ENCODE measurements at regions not wholly inside any gene's neighbourhood (a gene's known extent, or its start where the extent isn't known, plus 50 kb on each side); places are given as distances from the start of the nearest gene placed in this dataset.

- Histone ChIP-seq H3K4me3 (ENCODE audit: low read depth in 1 of 2, low read length in 2 of 2) (no peak overlapping the region), H3K4me1 (ENCODE audit: insufficient read depth, low read length) (peaks cover 94% of the 10 kb centered on the region), H3K27ac (ENCODE audit: low read depth, low read length) (peak overlapping the region; percentile 24)
Measured at GRCh38 chr12:124501827-124502226, 65.6 kb downstream of the NCOR2 start.

GRCh38 chr12:124501112-124501561, 66.3 kb downstream of the NCOR2 start:
- H3K27ac ChIP-seq (ENCODE audit: low read depth, low read length) = peak overlapping the region; percentile 36
- H3K4me3 ChIP-seq (ENCODE audit: low read depth in 1 of 2, low read length in 2 of 2) = no peak overlapping the region
- no peaks in the 10 kb centered on the region for H3K27me3 ChIP-seq (ENCODE audit: control insufficient read depth in 1 of 2, insufficient read depth in 2 of 2, low read length in 2 of 2)
- H3K9me3 ChIP-seq (ENCODE audit: low read length) = no peaks in the 10 kb centered on the region
- H3K9ac ChIP-seq (ENCODE audit: low read length) = peak overlapping the region; percentile 8
- H3K36me3 ChIP-seq (ENCODE audit: insufficient read depth, low read length) = peaks cover 9% of the 10 kb centered on the region
- H3K4me1 ChIP-seq (ENCODE audit: insufficient read depth, low read length) = peaks cover 95% of the 10 kb centered on the region

More at GRCh38 chr12:124501827-124502226, 65.6 kb downstream of the NCOR2 start:
- peaks cover 9% of the 10 kb centered on the region for H3K36me3 ChIP-seq (ENCODE audit: insufficient read depth, low read length)
- no peaks in the 10 kb centered on the region for H3K27me3 ChIP-seq (ENCODE audit: control insufficient read depth in 1 of 2, insufficient read depth in 2 of 2, low read length in 2 of 2)
- no peaks in the 10 kb centered on the region for H3K9me3 ChIP-seq (ENCODE audit: low read length)
- no peak overlapping the region for H3K9ac ChIP-seq (ENCODE audit: low read length)

GRCh38 chr12:124499898-124500244, 67.5 kb downstream of the NCOR2 start:
- H3K4me1 ChIP-seq (ENCODE audit: insufficient read depth, low read length) = peaks cover 90% of the 10 kb centered on the region
- H3K36me3 ChIP-seq (ENCODE audit: insufficient read depth, low read length) = peaks cover 9% of the 10 kb centered on the region
- no peak overlapping the region for H3K9ac ChIP-seq (ENCODE audit: low read length)
- H3K4me3 ChIP-seq (ENCODE audit: low read depth in 1 of 2, low read length in 2 of 2) = no peak overlapping the region
- no peaks in the 10 kb centered on the region for H3K9me3 ChIP-seq (ENCODE audit: low read length)
- H3K27me3 ChIP-seq (ENCODE audit: control insufficient read depth in 1 of 2, insufficient read depth in 2 of 2, low read length in 2 of 2) = no peaks in the 10 kb centered on the region
- H3K27ac ChIP-seq (ENCODE audit: low read depth, low read length) = peak overlapping the region; percentile 9

- Histone ChIP-seq H3K4me3 (ENCODE audit: low read depth in 1 of 2, low read length in 2 of 2) (no peak overlapping the region), H3K36me3 (ENCODE audit: insufficient read depth, low read length) (peaks cover 9% of the 10 kb centered on the region), H3K4me1 (ENCODE audit: insufficient read depth, low read length) (peaks cover 84% of the 10 kb centered on the region), H3K27me3 (ENCODE audit: control insufficient read depth in 1 of 2, insufficient read depth in 2 of 2, low read length in 2 of 2) (no peaks in the 10 kb centered on the region), H3K9me3 (ENCODE audit: low read length) (no peaks in the 10 kb centered on the region), H3K9ac (ENCODE audit: low read length) (no peak overlapping the region), H3K27ac (ENCODE audit: low read depth, low read length) (peak overlapping the region; percentile 9)
Measured at GRCh38 chr12:124499190-124499753, 68.1 kb downstream of the NCOR2 start.

- Histone ChIP-seq H3K9ac (ENCODE audit: low read length) (no peak overlapping the region), H3K4me3 (ENCODE audit: low read depth in 1 of 2, low read length in 2 of 2) (no peak overlapping the region), H3K4me1 (ENCODE audit: insufficient read depth, low read length) (peaks cover 77% of the 10 kb centered on the region), H3K27me3 (ENCODE audit: control insufficient read depth in 1 of 2, insufficient read depth in 2 of 2, low read length in 2 of 2) (no peaks in the 10 kb centered on the region), H3K9me3 (ENCODE audit: low read length) (no peaks in the 10 kb centered on the region), H3K36me3 (ENCODE audit: insufficient read depth, low read length) (peaks cover 5% of the 10 kb centered on the region), H3K27ac (ENCODE audit: low read depth, low read length) (peak overlapping the region; percentile 9)
Measured at GRCh38 chr12:124498275-124499189, 68.9 kb downstream of the NCOR2 start.

- H3K36me3 ChIP-seq (ENCODE audit: insufficient read depth, low read length) = no peaks in the 10 kb centered on the region
- peak overlapping the region; percentile 4 for H3K27ac ChIP-seq (ENCODE audit: low read depth, low read length)
- peaks cover 72% of the 10 kb centered on the region for H3K4me1 ChIP-seq (ENCODE audit: insufficient read depth, low read length)
- H3K4me3 ChIP-seq (ENCODE audit: low read depth in 1 of 2, low read length in 2 of 2) = no peak overlapping the region
- no peaks in the 10 kb centered on the region for H3K9me3 ChIP-seq (ENCODE audit: low read length)
- no peak overlapping the region for H3K9ac ChIP-seq (ENCODE audit: low read length)
- H3K27me3 ChIP-seq (ENCODE audit: control insufficient read depth in 1 of 2, insufficient read depth in 2 of 2, low read length in 2 of 2) = no peaks in the 10 kb centered on the region
Measured at GRCh38 chr12:124497658-124498057, 69.8 kb downstream of the NCOR2 start.

- Histone ChIP-seq H3K27ac (ENCODE audit: low read depth, low read length) (no peak overlapping the region), H3K36me3 (ENCODE audit: insufficient read depth, low read length) (peaks cover under 1% of the 10 kb centered on the region), H3K9ac (ENCODE audit: low read length) (no peak overlapping the region), H3K4me3 (ENCODE audit: low read depth in 1 of 2, low read length in 2 of 2) (no peak overlapping the region), H3K9me3 (ENCODE audit: low read length) (no peaks in the 10 kb centered on the region), H3K4me1 (ENCODE audit: insufficient read depth, low read length) (peaks cover 66% of the 10 kb centered on the region), H3K27me3 (ENCODE audit: control insufficient read depth in 1 of 2, insufficient read depth in 2 of 2, low read length in 2 of 2) (no peaks in the 10 kb centered on the region)
Measured at GRCh38 chr12:124497039-124497438, 70.4 kb downstream of the NCOR2 start.

GRCh38 chr12:124496584-124496983, 70.8 kb downstream of the NCOR2 start:
- Histone ChIP-seq H3K9ac (ENCODE audit: low read length) (no peak overlapping the region), H3K27me3 (ENCODE audit: control insufficient read depth in 1 of 2, insufficient read depth in 2 of 2, low read length in 2 of 2) (no peaks in the 10 kb centered on the region), H3K4me3 (ENCODE audit: low read depth in 1 of 2, low read length in 2 of 2) (no peak overlapping the region), H3K36me3 (ENCODE audit: insufficient read depth, low read length) (peaks cover 5% of the 10 kb centered on the region), H3K27ac (ENCODE audit: low read depth, low read length) (no peak overlapping the region), H3K4me1 (ENCODE audit: insufficient read depth, low read length) (peaks cover 64% of the 10 kb centered on the region), H3K9me3 (ENCODE audit: low read length) (no peaks in the 10 kb centered on the region)

GRCh38 chr12:124495194-124495983, 72.0 kb downstream of the NCOR2 start:
- Histone ChIP-seq H3K4me3 (ENCODE audit: low read depth in 1 of 2, low read length in 2 of 2) (no peak overlapping the region), H3K36me3 (ENCODE audit: insufficient read depth, low read length) (peaks cover 15% of the 10 kb centered on the region), H3K9ac (ENCODE audit: low read length) (no peak overlapping the region), H3K27ac (ENCODE audit: low read depth, low read length) (no peak overlapping the region), H3K9me3 (ENCODE audit: low read length) (no peaks in the 10 kb centered on the region), H3K4me1 (ENCODE audit: insufficient read depth, low read length) (peaks cover 64% of the 10 kb centered on the region), H3K27me3 (ENCODE audit: control insufficient read depth in 1 of 2, insufficient read depth in 2 of 2, low read length in 2 of 2) (no peaks in the 10 kb centered on the region)

GRCh38 chr12:124494751-124495129, 72.7 kb downstream of the NCOR2 start:
- no peak overlapping the region for H3K9ac ChIP-seq (ENCODE audit: low read length)
- H3K27ac ChIP-seq (ENCODE audit: low read depth, low read length) = no peak overlapping the region
- peaks cover 58% of the 10 kb centered on the region for H3K4me1 ChIP-seq (ENCODE audit: insufficient read depth, low read length)
- no peaks in the 10 kb centered on the region for H3K9me3 ChIP-seq (ENCODE audit: low read length)
- no peaks in the 10 kb centered on the region for H3K27me3 ChIP-seq (ENCODE audit: control insufficient read depth in 1 of 2, insufficient read depth in 2 of 2, low read length in 2 of 2)
- H3K36me3 ChIP-seq (ENCODE audit: insufficient read depth, low read length) = peaks cover 20% of the 10 kb centered on the region
- no peak overlapping the region for H3K4me3 ChIP-seq (ENCODE audit: low read depth in 1 of 2, low read length in 2 of 2)

Data from muscle layer of colon (tissue), 2 donors.